Mesenchymal stem cell (in vitro differentiated cells and primary cell): ENCODE measurements at regions not wholly inside any gene's neighbourhood (a gene's known extent, or its start where the extent isn't known, plus 50 kb on each side); places are given as distances from the start of the nearest gene placed in this dataset.

Source experiments
- DNase-seq: peaks from one replicate; pipeline ENCODE4 v3.0.0-alpha.2; 2013
- H2AFZ ChIP-seq: one replicate; pipeline ENCODE4 v1.6.1; 2013; ENCODE audit warnings: low read depth, mild to moderate bottlenecking, control low read depth, inconsistent platforms, low read length, moderate library complexity
- H2AK5ac ChIP-seq: 2 replicates; pipeline ENCODE4 v1.6.1; 2013; ENCODE audit warnings: low read length, moderate library complexity, mild to moderate bottlenecking, inconsistent platforms; ENCODE audit not compliant: severe bottlenecking
- H2BK120ac ChIP-seq: one replicate; pipeline ENCODE4 v1.6.1; 2013; ENCODE audit warnings: low read depth, mild to moderate bottlenecking, inconsistent platforms, low read length, moderate library complexity
- H2BK12ac ChIP-seq, 2 experiments: one replicate each; pipeline ENCODE4 v1.6.1; 2013; ENCODE audit warnings: inconsistent platforms in 2 of 2, low read length in 2 of 2, mild to moderate bottlenecking in 2 of 2, moderate library complexity in 2 of 2, control low read depth in 1 of 2
- H2BK15ac ChIP-seq: one replicate; pipeline ENCODE4 v1.6.1; 2013; ENCODE audit warnings: mild to moderate bottlenecking, low read depth, inconsistent platforms; ENCODE audit not compliant: poor library complexity, severe bottlenecking
- H2BK5ac ChIP-seq: 2 replicates; pipeline ENCODE4 v1.6.1; 2013; ENCODE audit warnings: low read depth, mild to moderate bottlenecking, low read length, control low read depth, inconsistent platforms; ENCODE audit not compliant: poor library complexity, severe bottlenecking
- H3K14ac ChIP-seq, 2 experiments: one replicate each; pipeline ENCODE4 v1.6.1; 2013; ENCODE audit warnings: inconsistent platforms in 2 of 2, low read length in 2 of 2, control low read depth in 1 of 2, mild to moderate bottlenecking in 1 of 2, moderate library complexity in 1 of 2
- H3K18ac ChIP-seq, 2 experiments: one replicate each; pipeline ENCODE4 v1.6.1; 2013; ENCODE audit warnings: inconsistent platforms in 2 of 2, low read length in 2 of 2, control low read depth in 1 of 2, low read depth in 1 of 2, mild to moderate bottlenecking in 1 of 2
- H3K23ac ChIP-seq, 2 experiments: one replicate each; pipeline ENCODE4 v1.6.1; 2013; ENCODE audit warnings: inconsistent platforms in 2 of 2, low read length in 2 of 2, mild to moderate bottlenecking in 2 of 2, moderate library complexity in 2 of 2, control low read depth in 1 of 2
- H3K27ac ChIP-seq: 2 replicates; pipeline ENCODE4 v1.5.1; 2013; ENCODE audit warnings: mild to moderate bottlenecking, moderate library complexity, low read length, control low read depth, inconsistent platforms; ENCODE audit not compliant: poor library complexity, severe bottlenecking
- H3K27me3 ChIP-seq, 2 experiments: 2 replicates each; pipeline versions ENCODE4 v1.6.1 to v1.7.0; 2013; ENCODE audit warnings: low read length in 2 of 2, mild to moderate bottlenecking in 2 of 2, moderate library complexity in 2 of 2, control low read depth in 1 of 2, inconsistent platforms in 1 of 2; ENCODE audit not compliant: control insufficient read depth in 1 of 2, insufficient read depth in 1 of 2
- H3K36me3 ChIP-seq, 2 experiments: 2 replicates each; pipeline versions ENCODE4 v1.6.1 to v1.7.0; 2013; ENCODE audit warnings: low read length in 2 of 2, control low read depth in 1 of 2, inconsistent platforms in 1 of 2, low read depth in 1 of 2, mild to moderate bottlenecking in 1 of 2; ENCODE audit not compliant: insufficient read depth in 2 of 2, control insufficient read depth in 1 of 2
- H3K4ac ChIP-seq, 2 experiments: one replicate each; pipeline ENCODE4 v1.6.1; 2013; ENCODE audit warnings: inconsistent platforms in 2 of 2, low read length in 2 of 2, mild to moderate bottlenecking in 2 of 2, moderate library complexity in 2 of 2, control low read depth in 1 of 2, low read depth in 1 of 2
- H3K4me1 ChIP-seq: 2 replicates; pipeline ENCODE4 v1.6.1; 2013; ENCODE audit warnings: low read depth, low read length, control low read depth; ENCODE audit not compliant: control insufficient read depth, insufficient read depth
- H3K4me2 ChIP-seq: 2 replicates; pipeline ENCODE4 v1.6.1; 2013; ENCODE audit warnings: low read length, mild to moderate bottlenecking, inconsistent platforms; ENCODE audit not compliant: poor library complexity, severe bottlenecking
- H3K4me3 ChIP-seq, 2 experiments: 2 replicates each; pipeline versions ENCODE4 v1.5.1 to v1.7.0; 2013; ENCODE audit warnings: low read length in 2 of 2, mild to moderate bottlenecking in 2 of 2, control low read depth in 1 of 2, low read depth in 1 of 2; ENCODE audit not compliant: insufficient read depth in 1 of 2
- H3K79me1 ChIP-seq: replicated peaks from 2 replicates; pipeline ENCODE4 v1.6.1; 2013; ENCODE audit warnings: mild to moderate bottlenecking, control low read depth, low read length, inconsistent platforms; ENCODE audit not compliant: poor library complexity, severe bottlenecking
- H3K9ac ChIP-seq: 2 replicates; pipeline ENCODE4 v1.7.0; 2013; ENCODE audit warnings: mild to moderate bottlenecking, low read length, moderate library complexity
- H3K9me3 ChIP-seq: 2 replicates; pipeline ENCODE4 v1.7.0; 2013; ENCODE audit warnings: mild to moderate bottlenecking, low read length; ENCODE audit not compliant: control insufficient read depth
- H4K8ac ChIP-seq: one replicate; pipeline ENCODE4 v1.6.1; 2013; ENCODE audit warnings: inconsistent platforms, mild to moderate bottlenecking, low read length, moderate library complexity
- H4K91ac ChIP-seq: one replicate; pipeline ENCODE4 v1.6.1; 2013; ENCODE audit warnings: mild to moderate bottlenecking, low read length, inconsistent platforms
- WGBS: methylation state at CpG from one replicate; pipeline ENCODE4 v1.1.7; 2013; ENCODE audit warnings: mixed read lengths; 5-methylcytosine and 5-hydroxymethylcytosine counted together

GRCh38 chr2:188919824-188920223 is 54.3 kb upstream of the COL3A1 start:
- peaks cover 2% of the 10 kb centered on the region for H3K9me3 ChIP-seq
- no peak overlapping the region for H2BK15ac ChIP-seq
- no peaks in the 10 kb centered on the region for H3K4me1 ChIP-seq
- no peak overlapping the region for H2AFZ ChIP-seq
- H3K18ac ChIP-seq, result no peak overlapping the region
- H4K91ac ChIP-seq, result no peak overlapping the region
- no peak overlapping the region for H3K4me2 ChIP-seq
- H3K23ac ChIP-seq, result no peak overlapping the region
- no peak overlapping the region for H3K27ac ChIP-seq
- H2BK120ac ChIP-seq, result no peak overlapping the region
- no peak for DNase-seq
- H4K8ac ChIP-seq, result no peak overlapping the region
- H3K27me3 ChIP-seq, result no peaks in the 10 kb centered on the region
- no peak overlapping the region for H3K14ac ChIP-seq
- 97% methylated on average over 2 of the region's 2 CpGs for WGBS
- no peak overlapping the region for H2BK12ac ChIP-seq
- H3K9ac ChIP-seq, result no peak overlapping the region
- H3K36me3 ChIP-seq, result no peaks in the 10 kb centered on the region
- H3K4ac ChIP-seq, result no peak overlapping the region
- no peak overlapping the region for H2AK5ac ChIP-seq
- no peaks in the 10 kb centered on the region for H3K79me1 ChIP-seq
- no peak overlapping the region for H2BK5ac ChIP-seq
- no peak overlapping the region for H3K4me3 ChIP-seq

DNA sequence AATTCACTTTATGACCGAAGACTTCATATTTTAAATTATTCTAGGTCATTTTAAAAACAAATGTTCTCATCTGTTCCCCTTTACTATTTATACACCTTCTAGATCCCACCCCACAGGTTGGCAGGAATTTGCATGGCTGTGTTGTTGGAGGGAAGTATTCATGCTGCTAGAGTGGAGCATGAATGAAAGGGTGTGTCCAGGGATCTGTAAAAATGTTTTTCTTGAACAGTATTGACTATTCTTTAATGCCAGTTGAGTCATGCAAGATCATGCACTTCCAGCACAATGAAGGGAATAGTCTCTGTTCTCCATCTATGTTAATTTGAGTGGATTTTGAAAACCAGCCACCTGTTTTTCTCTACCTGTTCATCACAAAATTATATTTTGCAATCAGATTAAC is 52.0 kb upstream of the COL3A1 start:
- Histone ChIP-seq H2BK120ac (no peak overlapping the region), H2BK15ac (no peak overlapping the region), H3K79me1 (no peaks in the 10 kb centered on the region), H3K4me3 (no peak overlapping the region), H3K4me2 (no peak overlapping the region), H3K9ac (no peak overlapping the region), H2BK5ac (no peak overlapping the region), H3K9me3 (peaks cover 12% of the 10 kb centered on the region), H4K8ac (no peak overlapping the region), H3K27ac (no peak overlapping the region), H2BK12ac (no peak overlapping the region), H3K18ac (no peak overlapping the region), H4K91ac (no peak overlapping the region), H3K27me3 (no peaks in the 10 kb centered on the region), H2AK5ac (no peak overlapping the region), H2AFZ (no peak overlapping the region), H3K4ac (no peak overlapping the region), H3K14ac (no peak overlapping the region), H3K4me1 (no peaks in the 10 kb centered on the region), H3K36me3 (no peaks in the 10 kb centered on the region), H3K23ac (no peak overlapping the region)
- no peak for DNase-seq
- no CpG with 5 or more reads among the region's 1 CpG for WGBS
